Muscle layer of duodenum (tissue), 2 donors: ENCODE measurements at regions not wholly inside any gene's neighbourhood (a gene's known extent, or its start where the extent isn't known, plus 50 kb on each side); places are given as distances from the start of the nearest gene placed in this dataset.
A peak's percentile ranks its signal among the peaks of the same experiment; 100 is the strongest.
"Not testable (repeated sequence)": the region's sequence is repeated elsewhere in the genome, so short reads cannot be mapped to it uniquely, and the experiment has no call there.

ENCODE experiments used
- H3K27ac ChIP-seq: one replicate; pipeline ENCODE4 v1.7.0; 2013; ENCODE audit warnings: mild to moderate bottlenecking, low read length
- H3K27me3 ChIP-seq: one replicate; pipeline ENCODE4 v1.7.0; 2013; ENCODE audit warnings: low read depth, mild to moderate bottlenecking, control low read depth, low read length
- H3K36me3 ChIP-seq, 2 donors: one replicate each; pipeline ENCODE4 v1.7.0; 2013; ENCODE audit warnings: low read length in 2 of 2, control low read depth in 1 of 2, mild to moderate bottlenecking in 1 of 2; ENCODE audit not compliant: insufficient read depth in 2 of 2, control insufficient read depth in 1 of 2
- H3K4me1 ChIP-seq, 2 donors: one replicate each; pipeline ENCODE4 v1.7.0; 2013; ENCODE audit warnings: low read length in 2 of 2, mild to moderate bottlenecking in 2 of 2, control low read depth in 1 of 2, moderate library complexity in 1 of 2; ENCODE audit not compliant: insufficient read depth in 2 of 2, control insufficient read depth in 1 of 2
- H3K4me3 ChIP-seq, 2 donors: one replicate each; pipeline ENCODE4 v1.7.0; 2013; ENCODE audit warnings: low read length in 2 of 2, low read depth in 1 of 2, mild to moderate bottlenecking in 1 of 2
- H3K9me3 ChIP-seq, 2 donors: one replicate each; pipeline ENCODE4 v1.7.0; 2013; ENCODE audit warnings: low read length in 2 of 2, control low read depth in 1 of 2, mild to moderate bottlenecking in 1 of 2; ENCODE audit not compliant: control insufficient read depth in 1 of 2
- donor health status: healthy.

DNA sequence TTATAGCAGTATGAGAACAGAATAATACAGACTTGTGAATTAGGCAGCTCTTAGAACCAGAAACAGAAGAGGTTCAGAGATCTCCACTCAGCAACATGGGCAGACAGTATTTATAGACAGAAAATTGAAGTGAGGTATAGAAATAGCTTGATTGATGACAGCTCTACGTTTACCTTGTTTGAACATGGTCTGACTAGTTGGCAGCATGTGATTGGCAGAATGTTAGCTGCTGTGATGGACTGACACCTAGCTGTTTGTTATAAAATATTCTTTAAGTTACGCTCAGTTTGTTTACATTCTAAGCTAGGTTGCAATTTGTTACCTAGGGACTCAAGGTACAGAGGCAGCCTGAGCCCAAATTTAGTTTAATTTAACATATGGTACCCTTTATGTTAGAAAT is 73.7 kb upstream of the TMEM229A start:
- H3K4me1 ChIP-seq = no peaks in the 10 kb centered on the region
- H3K36me3 ChIP-seq = no peaks in the 10 kb centered on the region
- no peaks in the 10 kb centered on the region for H3K9me3 ChIP-seq
- H3K4me3 ChIP-seq = no peak overlapping the region
- H3K27ac ChIP-seq = no peak overlapping the region
- no peaks in the 10 kb centered on the region for H3K27me3 ChIP-seq

DNA sequence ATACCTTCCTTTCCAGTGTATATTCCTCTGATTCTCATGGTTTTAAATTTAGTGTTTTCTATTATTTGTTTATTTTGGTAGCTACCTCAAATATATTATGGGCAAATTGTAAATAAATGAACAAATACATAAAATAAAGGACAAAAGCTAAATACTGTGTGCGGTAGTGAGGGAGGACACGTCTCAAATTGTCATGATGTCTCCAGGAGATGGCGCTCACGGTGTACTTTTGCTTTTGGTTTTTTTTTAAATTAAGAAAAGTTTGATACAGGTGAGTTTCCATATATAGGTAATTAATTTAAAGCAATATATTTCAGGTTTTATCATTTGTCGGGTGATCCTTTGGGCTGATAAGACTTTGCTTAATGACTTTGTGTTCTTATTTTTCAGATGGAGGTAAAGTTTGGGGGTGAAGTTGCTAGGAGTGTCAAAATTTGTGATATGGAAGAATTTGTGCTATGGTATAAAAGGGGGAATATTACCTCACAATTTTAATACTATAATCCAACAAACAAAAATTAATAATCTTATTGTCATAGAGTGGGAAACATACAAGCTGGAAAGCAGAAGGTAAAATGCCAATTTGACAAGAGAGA is 68.4 kb upstream of the TMEM229A start:
- Histone ChIP-seq H3K36me3 (no peaks in the 10 kb centered on the region), H3K27ac (no peak overlapping the region), H3K4me1 (no peaks in the 10 kb centered on the region), H3K9me3 (no peaks in the 10 kb centered on the region), H3K4me3 (no peak overlapping the region), H3K27me3 (no peaks in the 10 kb centered on the region)

- Histone ChIP-seq H3K4me3 (no peak overlapping the region), H3K9me3 (no peaks in the 10 kb centered on the region), H3K27ac (no peak overlapping the region), H3K27me3 (no peaks in the 10 kb centered on the region), H3K36me3 (no peaks in the 10 kb centered on the region), H3K4me1 (no peaks in the 10 kb centered on the region)
These were observed 67.3 kb upstream of the TMEM229A start for GRCh38 chr7:124100190-124100589.

DNA sequence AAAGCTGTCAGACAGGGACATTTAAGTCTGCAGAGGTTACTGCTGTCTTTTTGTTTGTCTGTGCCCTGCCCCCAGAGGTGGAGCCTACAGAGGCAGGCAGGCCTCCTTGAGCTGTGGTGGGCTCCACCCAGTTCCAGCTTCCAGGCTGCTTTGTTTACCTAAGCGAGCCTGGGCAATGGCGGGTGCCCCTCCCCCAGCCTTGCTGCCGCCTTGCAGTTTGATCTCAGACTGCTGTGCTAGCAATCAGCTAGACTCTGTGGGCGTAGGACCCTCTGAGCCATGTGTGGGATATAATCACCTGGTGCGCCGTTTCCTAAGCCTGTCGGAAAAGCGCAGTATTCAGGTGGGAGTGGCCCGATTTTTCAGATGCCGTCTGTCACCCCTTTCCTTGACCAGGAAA is 66.7 kb upstream of the TMEM229A start:
- H3K4me3 ChIP-seq, H3K4me1 ChIP-seq, H3K9me3 ChIP-seq, H3K27me3 ChIP-seq, H3K36me3 ChIP-seq, H3K27ac ChIP-seq: not testable (repeated sequence)

- no peaks in the 10 kb centered on the region for H3K27me3 ChIP-seq
- H3K4me3 ChIP-seq = no peak overlapping the region
- H3K36me3 ChIP-seq = no peaks in the 10 kb centered on the region
- no peaks in the 10 kb centered on the region for H3K9me3 ChIP-seq
- H3K27ac ChIP-seq = no peak overlapping the region
- H3K4me1 ChIP-seq = peaks cover 0 to 12% of the 10 kb centered on the region in 2 donors
These were observed 56.8 kb upstream of the TMEM229A start for GRCh38 chr7:124089621-124090020.

DNA sequence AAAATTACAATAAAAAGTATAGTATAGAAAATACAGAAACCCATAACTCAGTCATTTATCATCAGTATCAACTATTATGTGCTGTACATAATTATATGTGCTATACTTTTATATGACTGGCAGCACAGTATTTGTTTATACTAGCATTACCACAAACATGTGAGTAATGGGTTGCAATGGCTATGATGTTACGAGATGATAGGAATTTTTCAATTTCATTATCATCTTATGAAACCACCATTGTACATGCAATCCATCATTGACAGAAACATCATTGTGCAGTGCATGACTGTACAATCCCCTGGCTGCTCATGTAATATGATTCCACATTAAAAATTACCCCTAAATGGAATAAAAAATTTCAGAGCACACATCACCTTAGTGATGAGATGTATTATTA is 55.7 kb upstream of the TMEM229A start:
- Histone ChIP-seq H3K36me3 (no peaks in the 10 kb centered on the region), H3K9me3 (no peaks in the 10 kb centered on the region)

DNA sequence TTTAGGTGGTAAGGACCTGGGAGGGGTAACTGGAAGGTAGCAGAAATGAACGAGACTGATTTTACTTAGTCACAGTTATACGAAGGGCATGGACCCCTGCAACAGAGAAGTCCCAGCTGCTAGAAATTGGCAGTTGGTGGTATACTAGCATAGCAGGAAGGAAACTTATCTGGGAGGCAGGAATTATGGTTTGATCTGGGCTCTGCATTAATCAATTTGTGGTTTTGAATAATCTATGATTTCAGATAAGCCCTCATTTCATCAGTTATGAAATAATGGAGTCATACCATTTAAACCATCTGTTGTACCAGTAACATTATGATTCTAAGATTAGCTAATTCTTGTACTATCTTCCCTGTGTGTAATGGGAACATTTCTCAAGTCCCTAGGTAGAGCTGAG is 54.0 kb upstream of the TMEM229A start:
- H3K9me3 ChIP-seq = no peaks in the 10 kb centered on the region
- H3K4me3 ChIP-seq = no peak overlapping the region
- H3K36me3 ChIP-seq = no peaks in the 10 kb centered on the region
- no peaks in the 10 kb centered on the region for H3K27me3 ChIP-seq
- peaks cover 0 to 23% of the 10 kb centered on the region in 2 donors for H3K4me1 ChIP-seq
- H3K27ac ChIP-seq = no peak overlapping the region

More for the DNA sequence above, 55.7 kb upstream of the TMEM229A start:
- Histone ChIP-seq H3K27ac (no peak overlapping the region), H3K27me3 (no peaks in the 10 kb centered on the region), H3K4me3 (no peak overlapping the region), H3K4me1 (peaks cover 0 to 22% of the 10 kb centered on the region in 2 donors)

- no peak overlapping the region for H3K27ac ChIP-seq
- no peaks in the 10 kb centered on the region for H3K9me3 ChIP-seq
- H3K4me3 ChIP-seq = no peak overlapping the region
- no peaks in the 10 kb centered on the region for H3K27me3 ChIP-seq
- H3K36me3 ChIP-seq = no peaks in the 10 kb centered on the region
- H3K4me1 ChIP-seq = peaks cover 0 to 23% of the 10 kb centered on the region in 2 donors
These were observed 52.3 kb upstream of the TMEM229A start for GRCh38 chr7:124085179-124085578.

DNA sequence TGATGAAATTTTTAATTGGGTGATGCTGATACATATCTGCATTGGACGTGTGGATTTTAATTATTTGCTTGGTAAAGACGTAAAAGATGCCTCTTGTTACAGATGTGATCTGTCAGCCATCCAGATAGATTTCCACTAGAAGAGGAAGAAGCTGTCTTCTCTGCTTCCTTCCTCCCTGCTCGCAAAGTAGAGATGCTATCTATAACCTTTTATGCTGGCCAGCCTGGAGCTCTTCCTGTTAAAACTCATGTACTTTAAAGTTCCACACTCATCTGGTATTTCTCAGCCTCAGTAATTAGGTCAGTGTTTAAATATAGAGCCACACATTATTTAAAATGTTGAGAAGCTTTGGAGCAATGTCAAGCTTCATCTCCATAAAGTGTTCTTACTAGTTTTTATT is 51.2 kb upstream of the TMEM229A start:
- peak overlapping the region; percentile 5 for H3K27ac ChIP-seq

More for the DNA sequence above, 51.2 kb upstream of the TMEM229A start:
- H3K4me3 ChIP-seq = no peak overlapping the region
- no peaks in the 10 kb centered on the region for H3K36me3 ChIP-seq
- H3K27me3 ChIP-seq = no peaks in the 10 kb centered on the region
- no peaks in the 10 kb centered on the region for H3K9me3 ChIP-seq
- peaks cover 0 to 23% of the 10 kb centered on the region in 2 donors for H3K4me1 ChIP-seq
